ENCODE measurements at regions not wholly inside any gene's neighbourhood (a gene's known extent, or its start where the extent isn't known, plus 50 kb on each side); places are given as distances from the start of the nearest gene placed in this dataset.

DNA sequence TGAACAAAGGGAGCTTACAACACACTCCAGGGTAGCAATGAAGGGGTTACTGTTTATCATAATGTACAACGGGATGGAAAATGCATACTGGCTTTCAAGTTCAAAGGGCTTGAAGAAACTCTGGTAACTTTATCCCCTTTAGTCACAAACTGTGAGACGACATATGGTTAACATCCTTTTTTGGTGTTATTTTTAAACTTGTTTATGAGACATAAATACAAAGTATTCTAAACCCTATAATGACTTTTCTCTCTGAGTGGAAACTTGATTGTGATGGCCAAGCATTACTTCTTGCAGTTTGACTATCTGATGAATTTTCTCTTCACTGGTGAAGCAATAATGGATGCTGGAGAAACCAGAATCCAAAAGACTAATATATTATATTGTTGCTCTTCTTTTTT, 62.0 kb upstream of the SEMA3A start:
- TF ChIP-seq CTCF (IDR thresholded peaks at IDR 0.05) (no peak), TCF7L2 (IDR thresholded peaks at IDR 0.05; ENCODE audit: low read depth, low read length) (no peak), POLR2AphosphoS5 (IDR thresholded peaks at IDR 0.05; ENCODE audit: low read depth, low read length) (no peak)
- TF ChIP-seq, protein P1, sequence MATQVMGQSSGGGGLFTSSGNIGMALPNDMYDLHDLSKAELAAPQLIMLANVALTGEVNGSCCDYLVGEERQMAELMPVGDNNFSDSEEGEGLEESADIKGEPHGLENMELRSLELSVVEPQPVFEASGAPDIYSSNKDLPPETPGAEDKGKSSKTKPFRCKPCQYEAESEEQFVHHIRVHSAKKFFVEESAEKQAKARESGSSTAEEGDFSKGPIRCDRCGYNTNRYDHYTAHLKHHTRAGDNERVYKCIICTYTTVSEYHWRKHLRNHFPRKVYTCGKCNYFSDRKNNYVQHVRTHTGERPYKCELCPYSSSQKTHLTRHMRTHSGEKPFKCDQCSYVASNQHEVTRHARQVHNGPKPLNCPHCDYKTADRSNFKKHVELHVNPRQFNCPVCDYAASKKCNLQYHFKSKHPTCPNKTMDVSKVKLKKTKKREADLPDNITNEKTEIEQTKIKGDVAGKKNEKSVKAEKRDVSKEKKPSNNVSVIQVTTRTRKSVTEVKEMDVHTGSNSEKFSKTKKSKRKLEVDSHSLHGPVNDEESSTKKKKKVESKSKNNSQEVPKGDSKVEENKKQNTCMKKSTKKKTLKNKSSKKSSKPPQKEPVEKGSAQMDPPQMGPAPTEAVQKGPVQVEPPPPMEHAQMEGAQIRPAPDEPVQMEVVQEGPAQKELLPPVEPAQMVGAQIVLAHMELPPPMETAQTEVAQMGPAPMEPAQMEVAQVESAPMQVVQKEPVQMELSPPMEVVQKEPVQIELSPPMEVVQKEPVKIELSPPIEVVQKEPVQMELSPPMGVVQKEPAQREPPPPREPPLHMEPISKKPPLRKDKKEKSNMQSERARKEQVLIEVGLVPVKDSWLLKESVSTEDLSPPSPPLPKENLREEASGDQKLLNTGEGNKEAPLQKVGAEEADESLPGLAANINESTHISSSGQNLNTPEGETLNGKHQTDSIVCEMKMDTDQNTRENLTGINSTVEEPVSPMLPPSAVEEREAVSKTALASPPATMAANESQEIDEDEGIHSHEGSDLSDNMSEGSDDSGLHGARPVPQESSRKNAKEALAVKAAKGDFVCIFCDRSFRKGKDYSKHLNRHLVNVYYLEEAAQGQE (IDR thresholded peaks at IDR 0.05; ENCODE audit: insufficient read depth in 1 of 2, low read depth in 2 of 2, low read length in 1 of 2) = no peak
